DOHH2 (cell line): ENCODE measurements at regions not wholly inside any gene's neighbourhood (a gene's known extent, or its start where the extent isn't known, plus 50 kb on each side); places are given as distances from the start of the nearest gene placed in this dataset.

Experiments used
- EZH2phosphoT487 ChIP-seq: fragments of 200-600 bp; sonication (generic); IDR thresholded peaks from 2 replicates; pipeline ENCODE4 v1.6.1; 2017; ENCODE audit warnings: borderline replicate concordance, mild to moderate bottlenecking, antibody characterized with exemption, low read length, moderate library complexity, mixed read lengths
- TF ChIP-seq, protein P1 (sequence below): fragments of 200-600 bp; sonication (generic); IDR thresholded peaks from one replicate; pipeline ENCODE4 v1.5.1; 2014; ENCODE audit warnings: antibody characterized with exemption, mild to moderate bottlenecking, low read depth, low read length; ENCODE audit not compliant: poor library complexity, severe bottlenecking

DNA sequence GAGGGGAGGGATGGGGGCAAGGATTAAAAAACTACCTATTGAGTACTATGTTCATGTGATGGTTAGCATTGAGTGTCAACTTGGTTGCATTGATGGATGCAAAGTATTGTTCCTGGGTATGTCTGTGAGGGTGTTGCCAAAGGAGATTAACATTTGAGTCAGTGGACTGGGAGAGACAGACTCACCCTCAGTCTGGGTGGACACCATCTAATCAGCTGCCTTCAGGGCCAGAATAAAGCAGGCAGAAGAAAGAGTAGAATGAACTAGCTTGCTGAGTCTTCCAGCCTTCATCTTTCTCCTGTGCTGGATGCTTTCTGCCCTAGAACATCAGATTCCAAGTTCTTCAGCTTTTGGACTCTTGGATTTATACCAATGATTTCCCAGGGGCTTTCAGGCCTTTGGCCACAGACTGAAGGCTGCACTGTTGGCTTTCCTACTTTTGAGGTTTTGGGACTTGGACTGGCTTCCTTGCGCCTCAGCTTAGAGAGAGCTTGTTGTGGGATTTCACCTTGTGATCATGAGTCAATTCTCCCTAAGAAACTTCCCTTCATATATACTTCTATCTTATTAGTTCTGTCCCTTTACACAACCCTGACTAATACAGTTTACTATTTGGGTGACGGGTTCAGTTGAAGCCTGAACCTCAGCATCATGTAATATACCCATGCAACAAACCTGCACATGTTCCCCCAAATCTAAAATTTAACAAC lies 70.2 kb downstream of the MTNR1B start:
- TF ChIP-seq, protein P1, sequence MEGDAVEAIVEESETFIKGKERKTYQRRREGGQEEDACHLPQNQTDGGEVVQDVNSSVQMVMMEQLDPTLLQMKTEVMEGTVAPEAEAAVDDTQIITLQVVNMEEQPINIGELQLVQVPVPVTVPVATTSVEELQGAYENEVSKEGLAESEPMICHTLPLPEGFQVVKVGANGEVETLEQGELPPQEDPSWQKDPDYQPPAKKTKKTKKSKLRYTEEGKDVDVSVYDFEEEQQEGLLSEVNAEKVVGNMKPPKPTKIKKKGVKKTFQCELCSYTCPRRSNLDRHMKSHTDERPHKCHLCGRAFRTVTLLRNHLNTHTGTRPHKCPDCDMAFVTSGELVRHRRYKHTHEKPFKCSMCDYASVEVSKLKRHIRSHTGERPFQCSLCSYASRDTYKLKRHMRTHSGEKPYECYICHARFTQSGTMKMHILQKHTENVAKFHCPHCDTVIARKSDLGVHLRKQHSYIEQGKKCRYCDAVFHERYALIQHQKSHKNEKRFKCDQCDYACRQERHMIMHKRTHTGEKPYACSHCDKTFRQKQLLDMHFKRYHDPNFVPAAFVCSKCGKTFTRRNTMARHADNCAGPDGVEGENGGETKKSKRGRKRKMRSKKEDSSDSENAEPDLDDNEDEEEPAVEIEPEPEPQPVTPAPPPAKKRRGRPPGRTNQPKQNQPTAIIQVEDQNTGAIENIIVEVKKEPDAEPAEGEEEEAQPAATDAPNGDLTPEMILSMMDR, result no peak
- no peak for TF ChIP-seq EZH2phosphoT487
